Endodermal cell (in vitro differentiated cells): ENCODE measurements at regions not wholly inside any gene's neighbourhood (a gene's known extent, or its start where the extent isn't known, plus 50 kb on each side); places are given as distances from the start of the nearest gene placed in this dataset.

Experiments
- DNase-seq: peaks from one replicate; pipeline ENCODE4 v3.0.0-alpha.2; 2017
- H3K27ac ChIP-seq: 2 replicates; pipeline ENCODE4 v1.5.1; 2013; ENCODE audit warnings: mild to moderate bottlenecking, low read depth, low read length, moderate library complexity
- H3K27me3 ChIP-seq: 2 replicates; pipeline ENCODE4 v1.6.1; 2013; ENCODE audit warnings: mild to moderate bottlenecking, low read length, moderate library complexity; ENCODE audit not compliant: insufficient read depth, control insufficient read depth, poor library complexity, severe bottlenecking
- H3K36me3 ChIP-seq: 2 replicates; pipeline ENCODE4 v1.7.0; 2013; ENCODE audit warnings: mild to moderate bottlenecking, low read length, moderate library complexity; ENCODE audit not compliant: control insufficient read depth, insufficient read depth
- H3K4me1 ChIP-seq: one replicate; pipeline ENCODE4 v1.7.0; 2013; ENCODE audit warnings: low read length; ENCODE audit not compliant: control insufficient read depth, insufficient read depth
- H3K4me3 ChIP-seq: 2 replicates; pipeline ENCODE4 v1.5.1; 2013; ENCODE audit warnings: mild to moderate bottlenecking, low read length, moderate library complexity
- H3K9ac ChIP-seq: 2 replicates; pipeline ENCODE4 v1.6.1; 2013; ENCODE audit warnings: mild to moderate bottlenecking, low read length, moderate library complexity; ENCODE audit not compliant: poor library complexity, severe bottlenecking; ENCODE audit errors: extremely low read depth
- H3K9me3 ChIP-seq: 2 replicates; pipeline ENCODE4 v1.6.1; 2013; ENCODE audit warnings: mild to moderate bottlenecking, low read length, moderate library complexity; ENCODE audit not compliant: control insufficient read depth
- H3K27ac Mint-ChIP-seq: 2 replicates; pipeline ENCODE4 v1.8.0; 2020; ENCODE audit warnings: mixed read lengths
- H3K27me3 Mint-ChIP-seq: 2 replicates; pipeline ENCODE4 v1.8.0; 2021; ENCODE audit warnings: mild to moderate bottlenecking, mixed read lengths; ENCODE audit not compliant: insufficient read depth
- H3K36me3 Mint-ChIP-seq: 2 replicates; pipeline ENCODE4 v1.8.0; 2020; ENCODE audit warnings: low read depth, mixed read lengths
- H3K4me1 Mint-ChIP-seq: 2 replicates; pipeline ENCODE4 v1.8.0; 2020; ENCODE audit warnings: mixed read lengths
- H3K4me3 Mint-ChIP-seq: 2 replicates; pipeline ENCODE4 v1.8.0; 2020; ENCODE audit warnings: mild to moderate bottlenecking, moderate library complexity, mixed read lengths
- H3K9me3 Mint-ChIP-seq: 2 replicates; pipeline ENCODE4 v1.8.0; 2020; ENCODE audit warnings: mild to moderate bottlenecking, mixed read lengths
- WGBS, 2 experiments: methylation state at CpG; one replicate each; pipeline versions ENCODE4 v1.1.5 to v1.1.7; 2013; ENCODE audit warnings: missing lambda C conversion rate in 2 of 2, mixed read lengths in 1 of 2; ENCODE audit not compliant: insufficient coverage in 1 of 2, insufficient read length in 1 of 2; 5-methylcytosine and 5-hydroxymethylcytosine counted together
- TF ChIP-seq, protein P1 (sequence below): fragments of 200-600 bp; sonication (generic); conservative IDR thresholded peaks from 2 replicates; pipeline ENCODE4 v1.5.0; 2021; ENCODE audit warnings: antibody characterized with exemption, mild to moderate bottlenecking

DNA sequence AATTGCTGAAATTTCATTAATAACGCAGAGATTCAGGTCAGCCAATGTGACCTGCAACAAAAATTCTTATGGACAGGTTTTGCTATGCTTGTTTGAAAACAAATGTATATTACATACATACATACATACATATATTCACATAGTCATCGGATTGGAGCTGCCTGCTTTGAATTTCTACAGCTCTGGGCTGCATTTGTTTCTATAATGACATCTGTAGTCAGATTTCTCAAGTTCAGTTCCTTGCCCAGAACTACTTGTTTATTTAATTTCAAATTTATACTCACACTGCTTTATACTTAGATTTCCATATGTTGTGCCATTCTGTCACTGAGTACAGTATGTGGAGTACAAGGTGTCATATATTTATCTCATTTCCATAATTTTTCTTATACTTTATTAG, 2775.0 kb downstream of the PCDH9 start:
- Mint-ChIP-seq H3K4me3 (no peak overlapping the region), H3K27me3 (no peaks in the 10 kb centered on the region), H3K36me3 (no peaks in the 10 kb centered on the region), H3K4me1 (peaks cover 3% of the 10 kb centered on the region), H3K27ac (no peak overlapping the region), H3K9me3 (no peaks in the 10 kb centered on the region)
- TF ChIP-seq, protein P1, sequence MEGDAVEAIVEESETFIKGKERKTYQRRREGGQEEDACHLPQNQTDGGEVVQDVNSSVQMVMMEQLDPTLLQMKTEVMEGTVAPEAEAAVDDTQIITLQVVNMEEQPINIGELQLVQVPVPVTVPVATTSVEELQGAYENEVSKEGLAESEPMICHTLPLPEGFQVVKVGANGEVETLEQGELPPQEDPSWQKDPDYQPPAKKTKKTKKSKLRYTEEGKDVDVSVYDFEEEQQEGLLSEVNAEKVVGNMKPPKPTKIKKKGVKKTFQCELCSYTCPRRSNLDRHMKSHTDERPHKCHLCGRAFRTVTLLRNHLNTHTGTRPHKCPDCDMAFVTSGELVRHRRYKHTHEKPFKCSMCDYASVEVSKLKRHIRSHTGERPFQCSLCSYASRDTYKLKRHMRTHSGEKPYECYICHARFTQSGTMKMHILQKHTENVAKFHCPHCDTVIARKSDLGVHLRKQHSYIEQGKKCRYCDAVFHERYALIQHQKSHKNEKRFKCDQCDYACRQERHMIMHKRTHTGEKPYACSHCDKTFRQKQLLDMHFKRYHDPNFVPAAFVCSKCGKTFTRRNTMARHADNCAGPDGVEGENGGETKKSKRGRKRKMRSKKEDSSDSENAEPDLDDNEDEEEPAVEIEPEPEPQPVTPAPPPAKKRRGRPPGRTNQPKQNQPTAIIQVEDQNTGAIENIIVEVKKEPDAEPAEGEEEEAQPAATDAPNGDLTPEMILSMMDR = no peak
- Histone ChIP-seq H3K9ac (no peak overlapping the region), H3K4me3 (no peak overlapping the region), H3K36me3 (no peaks in the 10 kb centered on the region), H3K9me3 (no peaks in the 10 kb centered on the region), H3K27ac (no peak overlapping the region), H3K4me1 (no peaks in the 10 kb centered on the region), H3K27me3 (no peaks in the 10 kb centered on the region)
- DNase-seq = no peak
- WGBS, 2 experiments = 81 to 86% methylated on average over 1 to 2 of the region's 2 CpGs

DNA sequence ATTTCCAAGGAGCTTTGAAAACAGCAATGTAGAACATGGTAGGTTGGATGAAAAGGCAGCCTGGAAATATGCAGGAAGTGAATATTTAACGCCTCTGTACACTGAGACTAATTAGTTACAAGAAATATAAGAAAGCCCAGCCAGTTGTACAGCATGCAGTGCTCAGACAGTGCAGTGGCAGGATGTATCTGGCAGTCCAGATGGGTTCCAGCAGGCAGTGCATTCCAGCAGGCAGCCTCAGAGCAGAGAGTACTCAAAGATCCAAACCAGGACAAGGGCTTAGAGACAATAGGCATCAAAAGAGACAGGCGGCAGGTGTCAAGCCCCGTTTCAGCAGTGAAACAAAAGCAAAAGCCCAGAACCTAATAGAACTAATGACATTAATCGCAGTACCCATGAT, 2776.3 kb downstream of the PCDH9 start:
- H3K4me3 ChIP-seq = no peak overlapping the region
- H3K36me3 Mint-ChIP-seq = no peaks in the 10 kb centered on the region
- H3K9me3 ChIP-seq = no peaks in the 10 kb centered on the region
- no peak overlapping the region for H3K4me3 Mint-ChIP-seq
- H3K9ac ChIP-seq = no peak overlapping the region
- H3K4me1 ChIP-seq = no peaks in the 10 kb centered on the region
- 86 to 100% methylated on average over 1 to 4 of the region's 4 CpGs for WGBS, 2 experiments
- no peak for DNase-seq
- no peak overlapping the region for H3K27ac ChIP-seq
- H3K27me3 ChIP-seq = no peaks in the 10 kb centered on the region
- no peak overlapping the region for H3K27ac Mint-ChIP-seq
- TF ChIP-seq, protein P1 = no peak
- no peaks in the 10 kb centered on the region for H3K27me3 Mint-ChIP-seq
- H3K4me1 Mint-ChIP-seq = peaks cover 3% of the 10 kb centered on the region
- no peaks in the 10 kb centered on the region for H3K9me3 Mint-ChIP-seq
- no peaks in the 10 kb centered on the region for H3K36me3 ChIP-seq

DNA sequence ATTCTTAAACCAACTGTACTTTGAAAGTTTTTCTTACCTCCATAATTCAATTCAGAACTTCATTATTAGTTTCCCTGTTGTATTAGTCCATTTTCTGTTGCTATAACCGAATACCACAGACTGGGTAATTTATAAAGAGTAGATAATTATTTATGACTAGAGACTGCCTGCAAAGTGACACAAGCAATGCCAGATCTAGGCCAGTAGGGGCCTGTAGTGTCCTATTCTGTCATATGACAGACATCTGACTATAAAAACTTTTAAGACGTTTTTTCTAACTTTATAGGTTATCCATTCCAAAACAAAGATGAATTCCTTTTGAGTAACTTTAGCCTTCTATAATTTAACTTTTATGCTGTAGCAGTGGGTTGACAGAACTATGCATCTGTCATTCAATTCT, 2783.8 kb downstream of the PCDH9 start:
- Histone ChIP-seq H3K9me3 (no peaks in the 10 kb centered on the region), H3K36me3 (no peaks in the 10 kb centered on the region), H3K4me3 (no peak overlapping the region), H3K9ac (no peak overlapping the region), H3K27ac (no peak overlapping the region), H3K27me3 (no peaks in the 10 kb centered on the region), H3K4me1 (no peaks in the 10 kb centered on the region)
- H3K9me3 Mint-ChIP-seq = no peaks in the 10 kb centered on the region
- TF ChIP-seq, protein P1 = peak; percentile 81
- no peaks in the 10 kb centered on the region for H3K4me1 Mint-ChIP-seq
- H3K36me3 Mint-ChIP-seq = no peaks in the 10 kb centered on the region
- 65% methylated on average over 2 of the region's 2 CpGs; no CpG with 5 or more reads in 1 of the 2 experiments for WGBS, 2 experiments
- DNase-seq = no peak
- no peaks in the 10 kb centered on the region for H3K27me3 Mint-ChIP-seq
- no peak overlapping the region for H3K4me3 Mint-ChIP-seq
- H3K27ac Mint-ChIP-seq = no peak overlapping the region
